GM19099 (cell line): ENCODE measurements at regions not wholly inside any gene's neighbourhood (a gene's known extent, or its start where the extent isn't known, plus 50 kb on each side); places are given as distances from the start of the nearest gene placed in this dataset.

ENCODE experiments used
- POLR2A ChIP-seq: IDR thresholded peaks from 3 replicates; pipeline ENCODE4 v1.6.1; 2011; ENCODE audit warnings: low read depth; ENCODE audit not compliant: insufficient read length; ENCODE audit errors: extremely low read depth

GRCh38 chr3:144221761-144222160, 250.1 kb downstream of the DIPK2A start:
- no peak for TF ChIP-seq POLR2A

GRCh38 chr3:144229330-144229729, 257.7 kb downstream of the DIPK2A start:
- TF ChIP-seq POLR2A: no peak

- no peak for TF ChIP-seq POLR2A
Observed at GRCh38 chr3:144229953-144230352, 258.3 kb downstream of the DIPK2A start.

GRCh38 chr3:144235489-144235888, 263.9 kb downstream of the DIPK2A start:
- TF ChIP-seq POLR2A: no peak

GRCh38 chr3:144237351-144237750, 265.7 kb downstream of the DIPK2A start:
- TF ChIP-seq POLR2A: no peak

- no peak for TF ChIP-seq POLR2A
Observed at GRCh38 chr3:144241404-144241803, 269.8 kb downstream of the DIPK2A start.

GRCh38 chr3:144242747-144243146, 271.1 kb downstream of the DIPK2A start:
- no peak for TF ChIP-seq POLR2A

- TF ChIP-seq POLR2A: no peak
Observed at GRCh38 chr3:144244662-144245061, 273.0 kb downstream of the DIPK2A start.

GRCh38 chr3:144252896-144253295, 281.3 kb downstream of the DIPK2A start:
- no peak for TF ChIP-seq POLR2A

GRCh38 chr3:144257381-144257780, 285.8 kb downstream of the DIPK2A start:
- TF ChIP-seq POLR2A: no peak

- TF ChIP-seq POLR2A: no peak
Observed at GRCh38 chr3:144259267-144259666, 287.6 kb downstream of the DIPK2A start.

- TF ChIP-seq POLR2A: no peak
Observed at GRCh38 chr3:144263706-144264105, 292.1 kb downstream of the DIPK2A start.

- TF ChIP-seq POLR2A: no peak
Observed at GRCh38 chr3:144264350-144264749, 292.7 kb downstream of the DIPK2A start.

GRCh38 chr3:144264794-144265193, 293.2 kb downstream of the DIPK2A start:
- no peak for TF ChIP-seq POLR2A

- no peak for TF ChIP-seq POLR2A
Observed at GRCh38 chr3:144265542-144266100, 294.0 kb downstream of the DIPK2A start.

GRCh38 chr3:144270100-144270499, 298.5 kb downstream of the DIPK2A start:
- TF ChIP-seq POLR2A: no peak

GRCh38 chr3:144272680-144273079, 301.1 kb downstream of the DIPK2A start:
- TF ChIP-seq POLR2A: no peak
